ENCODE measurements at regions not wholly inside any gene's neighbourhood (a gene's known extent, or its start where the extent isn't known, plus 50 kb on each side); places are given as distances from the start of the nearest gene placed in this dataset.

DNA sequence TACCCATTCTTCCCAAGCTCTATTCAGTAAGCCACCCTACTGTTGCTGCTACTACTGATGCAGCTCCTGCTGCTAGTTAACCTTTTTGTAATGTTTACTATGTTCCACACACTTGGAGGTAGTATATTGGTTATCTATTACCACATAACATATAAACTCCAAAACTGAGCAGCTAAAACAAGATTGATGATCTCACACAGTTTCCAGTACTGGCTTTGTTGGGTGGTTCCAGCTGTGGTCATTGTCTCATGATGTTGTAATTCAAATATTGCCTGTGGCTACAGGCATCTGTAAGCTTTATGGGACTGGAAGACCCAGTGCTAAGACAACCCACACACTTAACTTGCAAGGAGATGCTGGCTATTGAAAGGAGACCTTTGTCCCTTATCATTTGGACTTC lies 556.2 kb upstream of the SUCLG2 start:
- H4K20me1 ChIP-seq (ENCODE audit: insufficient read depth, low read length, poor library complexity, severe bottlenecking) = no peaks in the 10 kb centered on the region
- TF ChIP-seq CTCF (conservative IDR thresholded peaks at IDR 0.05; ENCODE audit: low read length) (no peak), EZH2phosphoT487 (IDR thresholded peaks at IDR 0.05; ENCODE audit: borderline replicate concordance) (no peak)

GRCh38 chr3:68207327-68207726 lies 552.9 kb upstream of the SUCLG2 start:
- no peaks in the 10 kb centered on the region for H3K27me3 ChIP-seq (ENCODE audit: insufficient read depth, low read length, poor library complexity, severe bottlenecking)
- H4K20me1 ChIP-seq (ENCODE audit: insufficient read depth, low read length, poor library complexity, severe bottlenecking) = no peaks in the 10 kb centered on the region
- H3F3A ChIP-seq (ENCODE audit: low read depth) = no peaks in the 10 kb centered on the region
- 0 out of 2 replicates have a peak, but pooled peaks cover 2% of the 10 kb centered on the region for H3K9me3 ChIP-seq (ENCODE audit: insufficient read depth, low read depth, low read length)
- no peak overlapping the region for H3K4me3 ChIP-seq (ENCODE audit: low read length, poor library complexity, severe bottlenecking)
- H2AFZ ChIP-seq (ENCODE audit: low read length) = no peak overlapping the region
- H3K9me2 ChIP-seq (replicated peaks; ENCODE audit: low read depth, low read length) = no peaks in the 10 kb centered on the region
- H3K4me2 ChIP-seq (ENCODE audit: low read depth, low read length, poor library complexity, severe bottlenecking) = no peak overlapping the region
- no peak overlapping the region for H3K9ac ChIP-seq (ENCODE audit: low read depth, low read length, poor library complexity, severe bottlenecking)
- no peak for TF ChIP-seq EZH2phosphoT487 (IDR thresholded peaks at IDR 0.05; ENCODE audit: borderline replicate concordance)
- TF ChIP-seq CTCF (conservative IDR thresholded peaks at IDR 0.05; ENCODE audit: low read length) = no peak
- H3K79me2 ChIP-seq (ENCODE audit: insufficient read depth, low read length) = no peaks in the 10 kb centered on the region
- H3K36me3 ChIP-seq (ENCODE audit: insufficient read depth, low read length) = no peaks in the 10 kb centered on the region
- no peaks in the 10 kb centered on the region for H3K4me1 ChIP-seq (ENCODE audit: insufficient read depth, low read length, poor library complexity, severe bottlenecking)

More for the DNA sequence above, 556.2 kb upstream of the SUCLG2 start:
- Histone ChIP-seq H3K27me3 (ENCODE audit: insufficient read depth, low read length, poor library complexity, severe bottlenecking) (no peaks in the 10 kb centered on the region), H2AFZ (ENCODE audit: low read length) (no peak overlapping the region), H3K4me3 (ENCODE audit: low read length, poor library complexity, severe bottlenecking) (no peak overlapping the region), H3K9me2 (replicated peaks; ENCODE audit: low read depth, low read length) (no peaks in the 10 kb centered on the region), H3K4me2 (ENCODE audit: low read depth, low read length, poor library complexity, severe bottlenecking) (no peak overlapping the region), H3K9me3 (ENCODE audit: insufficient read depth, low read depth, low read length) (0 out of 2 replicates have a peak, but pooled peaks cover 2% of the 10 kb centered on the region), H3F3A (ENCODE audit: low read depth) (no peaks in the 10 kb centered on the region), H3K79me2 (ENCODE audit: insufficient read depth, low read length) (no peaks in the 10 kb centered on the region), H3K4me1 (ENCODE audit: insufficient read depth, low read length, poor library complexity, severe bottlenecking) (no peaks in the 10 kb centered on the region), H3K36me3 (ENCODE audit: insufficient read depth, low read length) (no peaks in the 10 kb centered on the region), H3K9ac (ENCODE audit: low read depth, low read length, poor library complexity, severe bottlenecking) (no peak overlapping the region)

- Histone ChIP-seq H3K4me1 (ENCODE audit: insufficient read depth, low read length, poor library complexity, severe bottlenecking) (no peaks in the 10 kb centered on the region), H2AFZ (ENCODE audit: low read length) (no peak overlapping the region), H4K20me1 (ENCODE audit: insufficient read depth, low read length, poor library complexity, severe bottlenecking) (no peaks in the 10 kb centered on the region), H3K79me2 (ENCODE audit: insufficient read depth, low read length) (no peaks in the 10 kb centered on the region), H3K4me3 (ENCODE audit: low read length, poor library complexity, severe bottlenecking) (no peak overlapping the region), H3K9ac (ENCODE audit: low read depth, low read length, poor library complexity, severe bottlenecking) (no peak overlapping the region), H3K9me2 (replicated peaks; ENCODE audit: low read depth, low read length) (no peaks in the 10 kb centered on the region), H3K36me3 (ENCODE audit: insufficient read depth, low read length) (no peaks in the 10 kb centered on the region), H3K27me3 (ENCODE audit: insufficient read depth, low read length, poor library complexity, severe bottlenecking) (no peaks in the 10 kb centered on the region), H3F3A (ENCODE audit: low read depth) (no peaks in the 10 kb centered on the region), H3K9me3 (ENCODE audit: insufficient read depth, low read depth, low read length) (0 out of 2 replicates have a peak, but pooled peaks cover 2% of the 10 kb centered on the region), H3K4me2 (ENCODE audit: low read depth, low read length, poor library complexity, severe bottlenecking) (no peak overlapping the region)
- TF ChIP-seq EZH2phosphoT487 (IDR thresholded peaks at IDR 0.05; ENCODE audit: borderline replicate concordance) (no peak), CTCF (conservative IDR thresholded peaks at IDR 0.05; ENCODE audit: low read length) (peak; percentile 35)
These were observed 552.2 kb upstream of the SUCLG2 start for GRCh38 chr3:68206524-68207117.
